K562 (cell line): ENCODE measurements at regions not wholly inside any gene's neighbourhood (a gene's known extent, or its start where the extent isn't known, plus 50 kb on each side); places are given as distances from the start of the nearest gene placed in this dataset.

Source experiments
- ATAC-seq: fragments of 200-7000 bp; cut with Tn5 transposase; 3 replicates; pipeline ENCODE4 v1.9.1; 2020; ENCODE audit warnings: moderate library complexity
- BruUV-seq: library from RNA; stranded (reverse); fragments of 400-500 nt; replicated peaks from 2 replicates; lab custom pipeline; 2021; lab: Mats Ljungman, UMichigan
- CTCF ChIA-PET: fragments of 300-600 bp; formaldehyde crosslinking; extraction: SDS; loops from one replicate; lab custom pipeline; 2021; ENCODE audit warnings: low intra/inter-chr PET ratio; lab: Yijun Ruan, JAX
- POLR2A ChIA-PET: fragments of 300-600, 350-650 bp; sonication (Branson Sonifier 250); formaldehyde crosslinking; extraction: SDS; loops from one replicate; lab custom pipeline; 2021; ENCODE audit warnings: antibody characterized with exemption, inconsistent platforms; lab: Yijun Ruan, JAX
- DNase-seq, 4 experiments: peaks; one replicate each; pipeline versions ENCODE4 v3.0.0 to v3.0.0-alpha.2; 2011 to 2018; ENCODE audit warnings: low spot score in 3 of 4, mixed read lengths in 3 of 4; ENCODE audit errors: extremely low read depth in 1 of 4
- FAIRE-seq: peaks from 2 replicates; lab custom pipeline; 2011; peaks lifted over from hg19 to GRCh38; lab: Jason Lieb, UNC
- H2AFZ ChIP-seq: 2 replicates; pipeline ENCODE4 v1.6.0; 2011; ENCODE audit warnings: low read depth, low read length, control low read depth, inconsistent platforms
- H3K27ac ChIP-seq: fragments of 200-600 bp; 3 replicates; pipeline ENCODE4 v1.8.0; 2011; ENCODE audit warnings: low read depth, mild to moderate bottlenecking, control low read depth, inconsistent platforms, low read length, moderate library complexity, mixed read lengths; ENCODE audit errors: extremely low read depth
- H3K27me3 ChIP-seq, 2 experiments: fragments of 300-600 bp in 1 of 2; 2 replicates in 1 of 2; 3 replicates in 1 of 2; pipeline versions ENCODE4 v1.6.0 to v1.8.0; 2011; ENCODE audit warnings: inconsistent platforms in 2 of 2, low read length in 2 of 2, mild to moderate bottlenecking in 1 of 2, mixed read lengths in 1 of 2, moderate library complexity in 1 of 2; ENCODE audit not compliant: control insufficient read depth in 2 of 2, insufficient read depth in 2 of 2
- H3K36me3 ChIP-seq: fragments of 300-600 bp; 3 replicates; pipeline ENCODE4 v1.8.0; 2011; ENCODE audit warnings: mild to moderate bottlenecking, low read length, inconsistent platforms; ENCODE audit not compliant: control insufficient read depth, insufficient read depth
- H3K4me1 ChIP-seq, 2 experiments: fragments of 200-600 bp in 1 of 2; replicated peaks in 1 of 2; 2 replicates in 1 of 2; 3 replicates in 1 of 2; pipeline versions ENCODE4 v1.5.1 to v1.8.0; 2011; ENCODE audit warnings: inconsistent platforms in 2 of 2, low read length in 2 of 2, mild to moderate bottlenecking in 1 of 2, mixed read lengths in 1 of 2, moderate library complexity in 1 of 2; ENCODE audit not compliant: control insufficient read depth in 2 of 2, insufficient read depth in 2 of 2
- H3K4me2 ChIP-seq: 2 replicates; pipeline ENCODE4 v1.6.1; 2011; ENCODE audit warnings: low read length, control low read depth, inconsistent platforms, mixed read lengths; ENCODE audit not compliant: insufficient read depth
- H3K4me3 ChIP-seq: fragments of 200-600 bp; sonication (generic), shearing (Covaris generic); 2 replicates; pipeline ENCODE4 v1.5.1; 2016; ENCODE audit warnings: control low read depth, inconsistent platforms
- H3K79me2 ChIP-seq: fragments of 200-600 bp; 3 replicates; pipeline ENCODE4 v1.8.0; 2011; ENCODE audit warnings: low read length, inconsistent platforms; ENCODE audit not compliant: control insufficient read depth, insufficient read depth
- H3K9ac ChIP-seq, 2 experiments: 2 replicates each; pipeline versions ENCODE4 v1.6.0 to v1.6.1; 2011; ENCODE audit warnings: low read depth in 2 of 2, low read length in 2 of 2, control low read depth in 1 of 2, inconsistent platforms in 1 of 2, mild to moderate bottlenecking in 1 of 2, mixed read lengths in 1 of 2; ENCODE audit not compliant: insufficient read depth in 1 of 2
- H3K9me1 ChIP-seq: one replicate; pipeline ENCODE4 v1.6.0; 2011; ENCODE audit warnings: inconsistent platforms, mild to moderate bottlenecking, low read length, moderate library complexity; ENCODE audit not compliant: control insufficient read depth, insufficient read depth
- H3K9me3 ChIP-seq: replicated peaks from 2 replicates; pipeline ENCODE4 v1.5.1; 2011; ENCODE audit warnings: low read depth, low read length, inconsistent platforms; ENCODE audit not compliant: control insufficient read depth, insufficient read depth
- H4K20me1 ChIP-seq: replicated peaks from 2 replicates; pipeline ENCODE4 v1.6.1; 2011; ENCODE audit warnings: low read length, inconsistent platforms, mixed read lengths; ENCODE audit not compliant: control insufficient read depth, insufficient read depth
- ATF7 ChIP-seq: fragments of 450-650 bp; IDR thresholded peaks from 2 replicates; pipeline ENCODE4 v1.7.1; 2014; ENCODE audit warnings: mild to moderate bottlenecking, moderate library complexity
- CBX1 ChIP-seq: sonication (generic); IDR thresholded peaks from 2 replicates; pipeline ENCODE4 v1.6.1; 2016; ENCODE audit warnings: antibody characterized with exemption, low read depth, mild to moderate bottlenecking
- DIDO1 ChIP-seq: fragments of 450-650 bp; IDR thresholded peaks from 2 replicates; pipeline ENCODE4 v1.6.1; 2016; ENCODE audit warnings: low read depth, missing biosample characterization, missing genetic modification characterization
- ETV5 ChIP-seq: sonication (generic); formaldehyde crosslinking; IDR thresholded peaks from 2 replicates; pipeline ENCODE4 v1.4.0; 2020; ENCODE audit warnings: low read depth, mild to moderate bottlenecking, missing genetic modification reagents
- ETV6 ChIP-seq, 3 experiments: fragments of 150-350 bp in 1 of 3; sonication (generic) in 1 of 3; formaldehyde crosslinking in 1 of 3; IDR thresholded peaks; 2 replicates each; pipeline versions ENCODE4 v1.6.1 to v1.8.0; 2014 to 2022; ENCODE audit warnings: borderline replicate concordance in 2 of 3, low read depth in 2 of 3, antibody characterized with exemption in 1 of 3, low read length in 1 of 3, mild to moderate bottlenecking in 1 of 3, missing genetic modification reagents in 1 of 3
- GABPA ChIP-seq: fragments of 200-800 bp; sonication (Bioruptor generic); conservative IDR thresholded peaks from 2 replicates; pipeline ENCODE4 v1.6.1; 2016; ENCODE audit warnings: low read depth, missing genetic modification characterization, missing compliant biosample characterization
- GTF2E2 ChIP-seq: fragments of 200-800 bp; sonication (Bioruptor generic); IDR thresholded peaks from 2 replicates; pipeline ENCODE4 v1.6.1; 2016; ENCODE audit warnings: missing genetic modification characterization, missing compliant biosample characterization
- HES1 ChIP-seq: fragments of 450-650 bp; IDR thresholded peaks from 2 replicates; pipeline ENCODE4 v1.6.1; 2016; ENCODE audit warnings: low read depth, mild to moderate bottlenecking, moderate library complexity
- HSF4 ChIP-seq: fragments of 250-450 bp; sonication (Bioruptor Pico); IDR thresholded peaks from 2 replicates; pipeline ENCODE4 v2.1.2; 2022; ENCODE audit warnings: mild to moderate bottlenecking, moderate library complexity, borderline replicate concordance
- L3MBTL2 ChIP-seq: fragments of 450-650 bp; IDR thresholded peaks from 2 replicates; pipeline ENCODE4 v1.6.1; 2016; ENCODE audit warnings: mild to moderate bottlenecking, moderate library complexity
- MAFK ChIP-seq: IDR thresholded peaks from 2 replicates; pipeline ENCODE4 v1.6.1; 2011; ENCODE audit warnings: low read length, improper control_type of control experiment
- PCBP1 ChIP-seq: fragments of 200-400 bp; formaldehyde crosslinking; IDR thresholded peaks from 2 replicates; pipeline ENCODE4 v1.6.1; 2018; ENCODE audit warnings: mild to moderate bottlenecking, low read depth, low read length; ENCODE audit not compliant: poor library complexity, severe bottlenecking
- POU5F1 ChIP-seq: fragments of 150-350 bp; IDR thresholded peaks from 2 replicates; pipeline ENCODE4 v1.6.1; 2014; ENCODE audit warnings: borderline replicate concordance, low read length, low read depth, mild to moderate bottlenecking; ENCODE audit not compliant: partially characterized antibody
- RFX1 ChIP-seq: fragments of 450-650 bp; IDR thresholded peaks from 2 replicates; pipeline ENCODE4 v1.6.1; 2016; ENCODE audit warnings: mild to moderate bottlenecking, moderate library complexity
- SMARCC2 ChIP-seq: fragments of 450-650 bp; IDR thresholded peaks from 2 replicates; pipeline ENCODE4 v1.6.1; 2017; ENCODE audit warnings: antibody characterized with exemption, moderate library complexity, mild to moderate bottlenecking, low read depth
- THRAP3 ChIP-seq: fragments of 450-650 bp; IDR thresholded peaks from 2 replicates; pipeline ENCODE4 v1.6.1; 2016; ENCODE audit warnings: mild to moderate bottlenecking, inconsistent platforms, borderline replicate concordance
- U2AF1 ChIP-seq: fragments of 200-400 bp; formaldehyde crosslinking; optimal IDR thresholded peaks from 2 replicates; pipeline ENCODE3; 2017; ENCODE audit warnings: mild to moderate bottlenecking, low read depth, low read length, moderate library complexity
- WGBS: fragments of 100-300 bp; shearing (Covaris generic); methylation state at CpG from one replicate; pipeline ENCODE4 v1.1.6; 2016; ENCODE audit warnings: low coverage, mixed read lengths; ENCODE audit not compliant: insufficient coverage; ENCODE audit errors: missing lambda C conversion rate; 5-methylcytosine and 5-hydroxymethylcytosine counted together
- in situ Hi-C: fragments of 300-500 bp; cut with MboI; formaldehyde crosslinking; loops from 4 replicates; pipeline ENCODE4 v1.15.0; 2018; ENCODE audit warnings: inconsistent platforms, mixed read lengths
- intact Hi-C: fragments of 100-400 bp; cut with micrococcal nuclease; formaldehyde crosslinking; loops from 2 replicates; pipeline ENCODE4 v1.14.2; 2022
- TF ChIP-seq, protein P1 (sequence below): fragments of 250-450 bp; sonication (Bioruptor Pico); IDR thresholded peaks from 2 replicates; pipeline ENCODE4 v1.4.0; 2020; ENCODE audit warnings: mild to moderate bottlenecking, moderate library complexity

- ChIA-PET CTCF (no interaction called here), POLR2A (interaction anchor here (0.6 to 1.8 kb wide), 2 partner anchors 9 to 431 kb away, joined by 3 to 9 read pairs; no protein-coding TSS in a partner anchor)
- Histone ChIP-seq H3K36me3 (no peaks in the 10 kb centered on the region), H3K27ac (no peak overlapping the region), H4K20me1 (no peaks in the 10 kb centered on the region), H3K9me3 (no peaks in the 10 kb centered on the region), H3K4me3 (no peak overlapping the region), H3K9me1 (no peaks in the 10 kb centered on the region), H3K4me1 (no peaks in the 10 kb centered on the region; a peak in 1 of 5 replicates), H3K9ac (no peak overlapping the region), H3K4me2 (no peak overlapping the region), H3K27me3 (no peaks in the 10 kb centered on the region), H2AFZ (no peak overlapping the region), H3K79me2 (no peaks in the 10 kb centered on the region)
- no peak for TF ChIP-seq PCBP1
- TF ChIP-seq HES1, result no peak
- no peak for TF ChIP-seq THRAP3
- TF ChIP-seq HSF4, result no peak
- no peak for TF ChIP-seq ETV6 (IDR thresholded peaks at IDR 0.05; ENCODE audit: borderline replicate concordance in 1 of 2, low read depth in 2 of 2, low read length in 1 of 2)
- no peak for TF ChIP-seq ETV6 (CRISPR knock-in tag; IDR thresholded peaks at IDR 0.05; ENCODE audit: borderline replicate concordance)
- TF ChIP-seq POU5F1, result no peak
- no peak for TF ChIP-seq L3MBTL2
- TF ChIP-seq U2AF1, result no peak
- TF ChIP-seq RFX1, result no peak
- TF ChIP-seq ATF7, result no peak
- no peak for TF ChIP-seq ETV5 (CRISPR knock-in tag)
- TF ChIP-seq GABPA (tag), result no peak
- no peak for TF ChIP-seq SMARCC2
- no peak for TF ChIP-seq MAFK
- TF ChIP-seq CBX1, result no peak
- TF ChIP-seq DIDO1 (tag), result no peak
- TF ChIP-seq, protein P1, sequence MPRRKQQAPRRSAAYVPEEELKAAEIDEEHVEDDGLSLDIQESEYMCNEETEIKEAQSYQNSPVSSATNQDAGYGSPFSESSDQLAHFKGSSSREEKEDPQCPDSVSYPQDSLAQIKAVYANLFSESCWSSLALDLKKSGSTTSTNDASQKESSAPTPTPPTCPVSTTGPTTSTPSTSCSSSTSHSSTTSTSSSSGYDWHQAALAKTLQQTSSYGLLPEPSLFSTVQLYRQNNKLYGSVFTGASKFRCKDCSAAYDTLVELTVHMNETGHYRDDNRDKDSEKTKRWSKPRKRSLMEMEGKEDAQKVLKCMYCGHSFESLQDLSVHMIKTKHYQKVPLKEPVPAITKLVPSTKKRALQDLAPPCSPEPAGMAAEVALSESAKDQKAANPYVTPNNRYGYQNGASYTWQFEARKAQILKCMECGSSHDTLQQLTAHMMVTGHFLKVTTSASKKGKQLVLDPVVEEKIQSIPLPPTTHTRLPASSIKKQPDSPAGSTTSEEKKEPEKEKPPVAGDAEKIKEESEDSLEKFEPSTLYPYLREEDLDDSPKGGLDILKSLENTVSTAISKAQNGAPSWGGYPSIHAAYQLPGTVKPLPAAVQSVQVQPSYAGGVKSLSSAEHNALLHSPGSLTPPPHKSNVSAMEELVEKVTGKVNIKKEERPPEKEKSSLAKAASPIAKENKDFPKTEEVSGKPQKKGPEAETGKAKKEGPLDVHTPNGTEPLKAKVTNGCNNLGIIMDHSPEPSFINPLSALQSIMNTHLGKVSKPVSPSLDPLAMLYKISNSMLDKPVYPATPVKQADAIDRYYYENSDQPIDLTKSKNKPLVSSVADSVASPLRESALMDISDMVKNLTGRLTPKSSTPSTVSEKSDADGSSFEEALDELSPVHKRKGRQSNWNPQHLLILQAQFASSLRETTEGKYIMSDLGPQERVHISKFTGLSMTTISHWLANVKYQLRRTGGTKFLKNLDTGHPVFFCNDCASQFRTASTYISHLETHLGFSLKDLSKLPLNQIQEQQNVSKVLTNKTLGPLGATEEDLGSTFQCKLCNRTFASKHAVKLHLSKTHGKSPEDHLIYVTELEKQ (CRISPR knock-in tag), result no peak
- TF ChIP-seq GTF2E2, result no peak
- DNase-seq (no peak), FAIRE-seq (no peak), ATAC-seq (no peak)
- 0% methylated on average over 2 of the region's 2 CpGs for WGBS
- in situ Hi-C loops (no loop called here), intact Hi-C loops (no loop called here)
- BruUV-seq, result no TSS peak
Observed at GRCh38 chr14:61154641-61155040, 126.5 kb downstream of the TMEM30B start.
